GM12878 (cell line): ENCODE measurements at regions not wholly inside any gene's neighbourhood (a gene's known extent, or its start where the extent isn't known, plus 50 kb on each side); places are given as distances from the start of the nearest gene placed in this dataset.
"Not testable (repeated sequence)": the region's sequence is repeated elsewhere in the genome, so short reads cannot be mapped to it uniquely, and the experiment has no call there.

Experiments
- ATAC-seq: fragments of 200-7000 bp; cut with Tn5 transposase; 3 replicates; pipeline ENCODE4 v1.9.1; 2020; ENCODE audit warnings: mild to moderate bottlenecking, moderate library complexity
- BruUV-seq: library from RNA; stranded (reverse); fragments of 400-500 nt; replicated peaks from 2 replicates; lab custom pipeline; 2021; lab: Mats Ljungman, UMichigan
- CTCF ChIA-PET: fragments of 300-600 bp; sonication (Branson Sonifier 250); formaldehyde crosslinking; extraction: SDS; loops from one replicate; lab custom pipeline; 2021; ENCODE audit warnings: inconsistent platforms; lab: Yijun Ruan, JAX
- POLR2A ChIA-PET: fragments of 350-600 bp; formaldehyde crosslinking; extraction: SDS; loops from one replicate; lab custom pipeline; 2021; ENCODE audit warnings: inconsistent platforms; lab: Charles Lee
- RAD21 ChIA-PET: fragments of 300-600 bp; sonication (Branson Sonifier 250); formaldehyde crosslinking; loops from one replicate; lab custom pipeline; 2023; ENCODE audit warnings: antibody characterized with exemption; ENCODE audit not compliant: unreplicated experiment; lab: Charles Lee
- SMC1A ChIA-PET: fragments of 300-600 bp; sonication (Branson Sonifier 250); formaldehyde crosslinking; loops from one replicate; lab custom pipeline; 2023; ENCODE audit not compliant: unreplicated experiment, uncharacterized antibody; lab: Charles Lee
- DNase-seq: peaks from one replicate; pipeline ENCODE4 v3.0.0-alpha.2; 2011; ENCODE audit warnings: low read depth, low spot score
- FAIRE-seq: peaks from 3 replicates; lab custom pipeline; 2011; peaks lifted over from hg19 to GRCh38; lab: Jason Lieb, UNC
- H2AFZ ChIP-seq: 2 replicates; pipeline ENCODE4 v1.6.0; 2011; ENCODE audit warnings: low read depth, low read length, control low read depth; ENCODE audit not compliant: control insufficient read depth
- H3K27ac ChIP-seq: 2 replicates; pipeline ENCODE4 v1.5.1; 2011; ENCODE audit warnings: control low read depth; ENCODE audit not compliant: control insufficient read depth, insufficient read depth
- H3K27me3 ChIP-seq, 2 experiments: replicated peaks in 1 of 2; 2 replicates each; pipeline versions ENCODE4 v1.6.0 to v1.6.1; 2011; ENCODE audit warnings: low read length in 1 of 2; ENCODE audit not compliant: control insufficient read depth in 2 of 2, insufficient read depth in 2 of 2
- H3K36me3 ChIP-seq, 2 experiments: 2 replicates each; pipeline ENCODE4 v1.5.1; 2011; ENCODE audit warnings: low read length in 1 of 2; ENCODE audit not compliant: control insufficient read depth in 2 of 2, insufficient read depth in 2 of 2
- H3K4me1 ChIP-seq: 2 replicates; pipeline ENCODE4 v1.6.1; 2011; ENCODE audit warnings: mild to moderate bottlenecking, low read length, moderate library complexity, mixed read lengths; ENCODE audit not compliant: control insufficient read depth, insufficient read depth
- H3K4me2 ChIP-seq: 2 replicates; pipeline ENCODE4 v1.6.0; 2011; ENCODE audit warnings: control low read depth; ENCODE audit not compliant: control insufficient read depth, insufficient read depth
- H3K4me3 ChIP-seq: fragments of 200-600 bp; sonication (generic); 2 replicates; pipeline ENCODE4 v1.5.1; 2016
- H3K79me2 ChIP-seq: 2 replicates; pipeline ENCODE4 v1.6.0; 2011; ENCODE audit warnings: low read length; ENCODE audit not compliant: control insufficient read depth, insufficient read depth
- H3K9ac ChIP-seq: 2 replicates; pipeline ENCODE4 v1.8.0; 2011; ENCODE audit warnings: low read length, control low read depth, mixed read lengths; ENCODE audit not compliant: control insufficient read depth, insufficient read depth
- H3K9me3 ChIP-seq: replicated peaks from 3 replicates; pipeline ENCODE4 v1.5.1; 2011; ENCODE audit warnings: mild to moderate bottlenecking, low read length; ENCODE audit not compliant: control insufficient read depth, insufficient read depth
- H4K20me1 ChIP-seq: 2 replicates; pipeline ENCODE4 v1.6.0; 2011; ENCODE audit not compliant: control insufficient read depth, insufficient read depth
- ETV6 ChIP-seq, 2 experiments: fragments of 450-650 bp in 1 of 2; IDR thresholded peaks in 1 of 2; conservative IDR thresholded peaks in 1 of 2; 2 replicates each; pipeline ENCODE4 v1.6.1; 2014; ENCODE audit warnings: antibody characterized with exemption in 1 of 2, borderline replicate concordance in 1 of 2, low read depth in 1 of 2, mild to moderate bottlenecking in 1 of 2, moderate library complexity in 1 of 2
- NFXL1 ChIP-seq: fragments of 450-650 bp; IDR thresholded peaks from 2 replicates; pipeline ENCODE4 v1.6.1; 2017; ENCODE audit warnings: antibody characterized with exemption, mild to moderate bottlenecking, borderline replicate concordance
- WGBS: methylation state at CpG from one replicate; pipeline ENCODE4 v1.1.6; 2016; ENCODE audit warnings: low lambda C conversion rate; ENCODE audit not compliant: insufficient replicate concordance, insufficient coverage; ENCODE audit errors: missing lambda C conversion rate; 5-methylcytosine and 5-hydroxymethylcytosine counted together
- in situ Hi-C: fragments of 300-500 bp; cut with MboI; formaldehyde crosslinking; loops from 9 replicates; pipeline ENCODE4 v1.14.3; 2018; ENCODE audit warnings: mixed read lengths
- intact Hi-C: fragments of 100-400 bp; cut with micrococcal nuclease; formaldehyde crosslinking; loops from one replicate; pipeline ENCODE4 v1.14.2; 2022; ENCODE audit not compliant: unreplicated experiment

DNA sequence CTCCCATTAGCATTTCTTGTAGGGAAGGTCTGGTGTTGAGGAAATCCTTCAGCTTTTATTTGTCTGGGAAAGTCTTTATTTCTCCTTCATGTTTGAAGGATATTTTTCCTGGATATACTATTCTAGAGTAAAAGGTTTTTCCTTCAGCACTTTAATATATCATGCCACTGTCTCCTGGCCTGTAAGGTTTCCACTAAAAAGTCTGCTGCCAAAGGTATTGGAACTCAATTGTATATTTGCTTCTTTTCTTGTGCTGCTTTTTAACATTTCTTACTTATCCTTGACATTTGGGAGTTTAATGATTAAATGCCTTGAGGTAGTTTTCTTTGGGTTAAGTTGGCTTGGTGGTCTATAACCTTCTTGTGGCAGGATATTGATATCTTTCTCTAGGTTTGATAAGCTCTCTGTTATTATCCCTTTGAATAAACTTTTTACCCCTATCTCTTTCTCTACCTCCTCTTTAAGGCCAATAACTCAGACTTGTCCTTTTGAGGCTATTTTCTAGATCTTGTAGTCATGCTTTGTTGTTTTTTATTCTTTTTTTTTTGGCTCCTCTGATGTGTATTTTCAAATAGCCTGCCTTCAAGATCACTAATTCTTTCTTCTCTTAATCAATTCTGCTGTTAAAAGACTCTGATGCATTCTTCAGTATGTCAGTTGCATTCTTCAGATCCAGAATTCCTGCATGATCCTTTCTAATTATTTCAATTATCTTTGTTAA lies 225.0 kb upstream of the ZNF217 start (continued):
- TF ChIP-seq ETV6 (conservative IDR thresholded peaks at IDR 0.05 in 1 of 2, IDR thresholded peaks at IDR 0.05 in 1 of 2; ENCODE audit: borderline replicate concordance in 1 of 2, low read depth in 1 of 2) = 0 out of 4 replicates have a peak, but pooled peaks of 1 of the 2 experiments have one; percentile 76

DNA sequence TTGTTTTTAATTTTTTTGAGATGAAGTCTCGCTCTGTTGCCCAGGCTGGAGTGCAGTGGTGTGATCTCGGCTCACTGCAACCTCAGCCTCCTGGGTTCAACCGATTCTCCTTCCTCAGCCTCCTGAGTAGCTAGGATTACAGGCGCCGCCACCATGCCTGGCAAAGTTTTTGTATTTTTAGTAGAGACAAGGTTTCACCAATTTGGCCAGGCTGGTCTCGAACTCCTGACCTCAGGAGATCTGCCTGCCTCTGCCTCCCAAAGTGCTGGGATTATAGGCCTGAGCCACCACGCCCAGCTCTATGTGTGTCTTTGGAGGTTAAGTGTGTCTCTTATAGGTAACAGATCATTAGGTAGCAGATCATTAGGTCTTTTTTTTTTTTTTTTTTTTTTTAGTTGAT lies 223.9 kb upstream of the ZNF217 start:
- H3K79me2 ChIP-seq, H3K27ac ChIP-seq, H3K36me3 ChIP-seq, in situ Hi-C loops, H4K20me1 ChIP-seq, H3K9me3 ChIP-seq, FAIRE-seq, H3K9ac ChIP-seq, H3K4me2 ChIP-seq, intact Hi-C loops, BruUV-seq, H3K27me3 ChIP-seq, ATAC-seq, H2AFZ ChIP-seq, H3K4me3 ChIP-seq, DNase-seq: not testable (repeated sequence)
- peak; percentile 32; the same call in 1 of the 2 replicates for TF ChIP-seq NFXL1
- ChIA-PET POLR2A (interaction anchor here (0.6 to 1.9 kb wide), 4 partner anchors 9 to 134 kb away, joined by 3 to 6 read pairs (median 5); no protein-coding TSS in a partner anchor), RAD21 (interaction anchor here (1.5 kb wide), 1 partner anchor 67 kb away, joined by 5 read pairs; no protein-coding TSS in a partner anchor), SMC1A (interaction anchor here (0.6 to 2.6 kb wide), 10 partner anchors 7 to 122 kb away, joined by 3 to 18 read pairs (median 7); no protein-coding TSS in a partner anchor), CTCF (interaction anchor here (1.1 kb wide), 2 partner anchors 9 to 42 kb away, joined by 3 read pairs; no protein-coding TSS in a partner anchor)
- WGBS = 98% methylated on average over 7 of the region's 7 CpGs
- peaks cover 18% of the 10 kb centered on the region for H3K4me1 ChIP-seq
